ENCODE measurements at regions not wholly inside any gene's neighbourhood (a gene's known extent, or its start where the extent isn't known, plus 50 kb on each side); places are given as distances from the start of the nearest gene placed in this dataset.

DNA sequence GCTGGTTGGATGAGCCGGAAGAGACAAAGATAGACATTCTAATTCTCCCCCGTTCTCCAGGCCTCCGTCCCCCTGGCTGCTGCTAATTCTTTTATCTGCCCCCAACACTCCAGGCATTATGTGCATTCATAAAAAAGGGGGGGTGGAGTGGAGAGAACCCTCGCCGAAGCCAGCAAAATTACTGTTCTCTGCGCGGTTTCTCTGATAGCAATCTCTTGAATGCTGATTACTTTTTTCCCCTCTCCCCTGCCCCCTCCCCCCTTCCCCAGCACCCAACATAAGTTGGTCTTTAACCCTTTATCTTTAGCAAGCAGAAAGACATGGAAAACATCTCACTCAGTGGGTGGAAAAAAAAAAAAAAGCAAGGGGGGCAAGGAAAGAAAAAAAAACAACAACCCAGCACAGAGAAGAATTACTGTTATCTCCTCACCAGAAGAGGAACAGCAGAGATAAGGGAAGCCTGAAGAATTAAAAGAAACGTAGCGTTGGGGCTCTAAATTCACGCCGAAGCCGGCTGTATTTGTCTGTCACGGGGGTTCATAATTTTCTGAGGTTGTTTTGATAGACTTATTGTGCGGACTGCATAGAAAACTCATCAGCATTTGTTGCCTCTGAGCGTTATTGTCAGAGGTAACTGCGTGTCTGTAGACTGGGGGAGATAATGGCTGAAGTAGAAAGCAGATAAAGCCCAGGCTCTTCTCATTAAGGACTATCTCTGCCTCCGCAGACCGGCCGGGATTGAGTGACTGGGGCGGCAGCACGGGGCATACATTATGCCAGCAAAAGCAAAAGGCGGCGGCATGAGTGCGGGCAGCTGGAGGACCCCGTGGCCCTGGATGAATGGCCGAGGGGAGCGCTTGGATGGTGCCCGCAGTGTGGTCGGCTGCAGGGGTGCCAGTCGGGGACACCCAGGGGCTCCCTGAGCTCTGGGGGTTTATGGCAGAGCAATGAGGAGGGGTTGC lies 126.9 kb downstream of the MRM1 start:
- peak in 1 of 2 donors; percentile 24 for DNase-seq (ENCODE audit: low read depth in 2 of 2)

DNA sequence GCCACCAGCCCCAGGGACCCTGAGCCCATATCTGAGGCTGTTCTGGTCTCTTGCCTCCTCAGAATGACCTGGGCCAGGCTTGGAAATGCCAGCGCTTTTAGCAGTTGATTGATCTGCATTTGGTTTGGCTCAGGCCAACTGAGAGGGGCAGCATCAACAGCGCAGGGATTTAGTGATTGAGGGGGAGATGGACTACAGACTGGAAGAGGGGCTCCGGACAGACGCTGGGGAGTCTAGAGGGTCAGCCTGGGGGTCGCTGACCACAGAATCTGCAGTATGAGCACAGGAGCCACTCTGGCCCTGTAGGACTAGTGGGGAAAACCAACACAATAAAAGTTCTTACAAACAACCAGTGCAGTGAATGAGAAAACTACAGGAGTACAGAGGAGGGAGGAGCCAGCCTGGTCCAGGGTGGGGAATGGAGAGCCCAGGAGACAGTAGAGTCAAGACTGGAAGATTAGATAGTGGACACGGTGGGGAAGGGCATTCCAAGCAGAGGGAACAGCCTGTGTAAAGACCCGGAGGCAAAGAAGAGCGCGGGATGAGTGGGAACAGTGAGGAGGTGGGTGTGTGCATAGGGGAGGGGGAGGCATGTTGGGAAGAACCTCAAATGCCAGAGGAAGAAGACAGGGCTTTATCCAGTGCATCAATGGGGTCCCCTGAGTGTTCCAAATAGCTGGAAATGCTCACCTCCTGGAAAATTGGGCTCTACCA lies 128.9 kb downstream of the MRM1 start:
- no peak for DNase-seq (ENCODE audit: low read depth in 2 of 2)

DNA sequence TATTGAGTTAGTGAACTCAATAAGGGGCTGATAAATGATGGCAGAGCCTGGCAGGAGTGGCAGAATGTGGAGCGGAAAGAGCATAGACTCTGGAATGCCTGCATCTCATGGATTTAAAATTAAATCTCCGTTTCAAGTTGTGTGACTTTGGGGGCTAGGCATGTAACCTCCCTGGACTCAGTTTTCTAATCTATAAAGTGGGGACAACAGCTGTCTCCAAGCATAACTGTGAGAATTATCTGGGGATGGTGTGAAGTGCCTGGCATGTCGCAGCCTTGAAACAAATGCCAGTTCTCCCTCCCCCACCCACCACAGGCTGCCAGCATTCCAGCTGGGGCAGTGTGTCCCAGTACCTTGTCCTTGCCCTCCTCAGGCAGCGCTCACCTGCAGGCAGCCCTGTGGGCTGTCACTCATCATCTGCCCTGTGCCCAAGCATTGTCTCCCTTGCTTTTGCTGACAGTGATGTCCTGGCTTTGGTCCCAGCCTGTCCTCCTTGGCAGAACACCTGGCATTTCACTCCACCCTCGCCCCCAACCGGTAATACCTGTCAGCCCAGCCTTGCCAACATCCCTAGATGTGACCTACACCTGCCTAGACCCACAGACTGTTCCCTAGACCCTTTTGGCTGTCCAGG lies 129.6 kb downstream of the MRM1 start:
- DNase-seq (ENCODE audit: low read depth in 2 of 2) = no peak

DNA sequence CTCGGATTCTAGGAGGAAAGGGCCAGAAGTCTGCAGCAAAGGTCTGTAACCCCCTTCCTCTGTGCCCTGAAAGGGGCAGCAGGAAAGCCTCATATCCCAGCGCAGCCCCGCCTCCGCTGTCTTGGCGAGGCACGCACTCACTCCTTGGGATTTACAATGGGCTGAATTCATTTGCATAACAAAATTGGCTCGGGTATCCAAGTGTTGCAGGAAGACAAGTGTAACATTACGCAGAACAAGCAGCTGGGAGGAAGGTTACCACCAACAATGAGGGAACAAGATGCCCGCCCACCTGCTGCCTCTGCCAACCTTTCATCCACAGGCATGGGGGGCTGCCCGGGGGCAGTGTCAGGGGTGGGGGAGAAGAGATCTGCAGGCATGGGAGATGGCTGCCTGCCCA lies 130.4 kb downstream of the MRM1 start:
- DNase-seq (ENCODE audit: low read depth in 2 of 2) = no peak

DNA sequence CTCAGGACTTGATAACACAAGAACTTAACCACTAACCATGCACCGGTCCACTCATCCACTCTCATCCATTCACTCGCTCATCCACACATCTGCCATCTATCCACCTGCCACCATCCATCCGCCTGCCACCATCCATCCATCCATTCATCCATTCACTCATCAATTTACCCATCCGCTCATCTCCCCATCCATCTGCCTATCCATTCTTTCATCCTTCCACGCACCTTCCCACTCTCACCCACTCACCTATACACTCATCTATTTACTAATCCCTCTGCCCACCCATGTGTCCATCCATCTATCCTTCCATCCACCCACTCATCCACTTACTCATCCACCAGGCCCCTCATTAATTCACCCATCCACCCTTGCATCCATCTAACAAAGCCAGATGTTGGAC lies 131.0 kb downstream of the MRM1 start:
- no peak for DNase-seq (ENCODE audit: low read depth in 2 of 2)

DNA sequence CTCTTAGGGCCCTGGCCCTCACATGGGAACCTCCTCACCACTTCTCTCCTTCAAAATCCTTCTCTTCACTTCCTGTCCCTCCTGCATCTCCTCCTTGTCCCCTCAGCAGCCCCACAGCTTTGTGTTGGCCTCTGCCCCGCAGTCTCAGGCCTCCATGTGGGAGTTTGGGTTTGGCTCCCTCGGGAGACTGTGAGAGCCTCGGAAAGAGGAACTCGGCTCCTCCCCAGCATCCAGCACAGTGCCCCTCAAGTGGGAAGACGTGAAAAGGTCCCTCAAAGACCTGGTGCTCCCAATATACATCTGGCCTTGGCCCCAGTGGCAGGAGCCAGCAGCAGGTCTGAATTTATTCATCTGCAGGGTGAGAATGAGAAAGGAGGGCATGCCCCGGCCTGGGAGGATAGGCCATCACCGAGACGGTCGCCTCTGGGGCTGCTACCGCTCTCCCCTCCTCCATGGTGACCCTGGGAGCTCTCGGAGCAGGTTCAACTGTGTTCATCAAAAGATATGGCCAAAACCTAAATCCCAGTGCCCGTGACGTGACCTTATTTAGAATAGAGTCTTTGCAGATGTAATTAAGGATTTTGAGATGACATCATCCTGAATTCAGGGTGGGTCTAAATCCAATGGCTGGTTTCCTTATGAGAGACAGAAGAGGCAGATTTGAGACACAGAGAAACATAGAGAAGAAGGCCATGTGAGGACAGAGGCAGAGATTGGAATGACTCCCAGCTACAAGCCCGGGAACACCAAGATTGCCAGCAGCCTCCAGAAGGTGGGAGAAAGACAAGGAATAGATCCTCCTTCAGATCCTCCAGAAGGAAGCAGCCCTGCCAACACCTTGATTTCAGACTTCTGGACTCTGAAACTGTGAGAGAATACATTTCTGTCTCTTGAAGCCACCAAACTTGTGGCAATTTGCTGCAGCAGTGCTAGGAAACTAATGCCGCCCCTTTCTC lies 135.1 kb downstream of the MRM1 start:
- DNase-seq (ENCODE audit: low read depth in 2 of 2) = no peak

DNA sequence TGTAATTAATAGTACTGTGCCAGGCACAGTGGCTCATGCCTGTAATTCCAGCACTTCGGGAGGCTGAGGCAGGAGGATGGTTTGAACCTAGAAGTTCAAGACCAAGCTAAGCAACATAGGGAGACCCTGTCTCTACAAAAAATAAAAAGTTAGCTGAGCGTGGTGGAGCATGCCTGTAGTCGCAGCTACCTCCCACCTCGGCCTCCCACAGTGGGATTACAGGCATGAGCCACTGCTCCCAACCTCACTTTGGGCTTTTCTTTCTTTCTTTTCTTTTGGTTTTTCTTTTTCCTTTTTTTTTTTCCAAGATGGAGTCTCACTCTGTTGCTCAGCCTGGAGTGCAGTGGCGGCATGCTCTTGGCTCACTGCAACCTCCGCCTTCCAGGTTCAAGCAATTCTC lies 137.8 kb downstream of the MRM1 start:
- no peak for DNase-seq (ENCODE audit: low read depth in 2 of 2)

DNA sequence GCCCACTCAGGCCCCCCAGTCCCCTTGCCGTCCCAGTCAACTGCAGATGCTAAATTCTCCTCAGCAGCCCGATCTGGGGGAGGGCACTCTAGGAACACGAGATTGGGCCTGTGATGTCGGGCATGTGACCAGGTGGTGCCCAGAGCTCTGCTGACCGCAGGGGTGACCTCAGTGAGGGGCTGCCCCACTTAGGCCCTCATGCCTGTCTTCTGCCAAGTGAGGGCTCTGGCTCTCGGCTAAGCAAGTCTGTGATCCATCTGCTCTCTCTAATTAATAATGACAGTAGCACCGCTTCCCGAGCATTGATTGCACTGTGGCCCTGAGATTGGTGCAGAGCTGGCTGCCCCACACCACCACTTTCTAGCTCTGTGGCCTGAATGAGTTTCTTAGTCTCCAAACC lies 138.8 kb downstream of the MRM1 start:
- DNase-seq (ENCODE audit: low read depth in 2 of 2) = no peak

DNA sequence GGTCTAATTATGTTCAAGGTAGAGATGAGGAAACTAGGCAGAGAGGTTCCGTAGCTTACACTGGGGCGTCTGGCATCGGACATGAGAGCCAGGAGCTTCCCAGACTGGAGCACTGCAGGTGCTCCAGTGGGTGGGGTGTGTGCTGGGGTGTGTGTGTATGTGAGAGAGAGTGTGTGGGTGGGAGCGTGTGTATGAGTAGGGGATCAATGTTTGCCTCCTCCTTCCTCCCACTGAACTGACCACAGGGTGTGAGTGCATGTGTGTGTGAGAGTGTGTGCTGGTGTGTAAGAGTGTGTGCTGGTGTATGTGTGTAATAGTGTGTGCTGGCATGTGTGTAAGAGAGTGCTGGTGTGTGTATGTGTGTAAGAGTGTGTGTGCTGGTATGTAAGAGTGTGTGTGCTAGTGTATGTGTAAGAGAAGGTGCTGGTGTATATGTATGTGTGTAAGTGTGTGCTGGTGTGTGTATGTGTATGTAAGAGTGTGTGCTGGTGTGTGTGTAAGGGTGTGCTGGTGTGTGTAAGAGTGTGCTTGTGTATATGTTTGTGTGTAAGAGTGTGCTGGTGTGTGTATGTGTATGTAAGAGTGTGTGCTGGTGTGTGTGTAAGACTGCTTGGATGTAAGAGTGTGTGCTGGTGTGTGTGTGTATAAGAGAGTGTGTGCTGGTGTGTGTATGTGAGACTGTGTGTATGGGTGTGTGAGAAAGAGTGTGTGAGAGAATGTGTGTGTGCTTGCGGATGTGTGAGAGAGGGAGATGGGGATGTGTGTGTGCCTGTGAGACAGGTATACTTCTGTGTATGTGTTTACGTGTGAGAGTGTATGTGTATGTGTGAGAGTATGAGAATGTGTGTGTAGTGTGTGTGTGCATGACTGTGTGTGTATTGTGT lies 139.9 kb downstream of the MRM1 start:
- DNase-seq (ENCODE audit: low read depth in 2 of 2) = no peak

DNA sequence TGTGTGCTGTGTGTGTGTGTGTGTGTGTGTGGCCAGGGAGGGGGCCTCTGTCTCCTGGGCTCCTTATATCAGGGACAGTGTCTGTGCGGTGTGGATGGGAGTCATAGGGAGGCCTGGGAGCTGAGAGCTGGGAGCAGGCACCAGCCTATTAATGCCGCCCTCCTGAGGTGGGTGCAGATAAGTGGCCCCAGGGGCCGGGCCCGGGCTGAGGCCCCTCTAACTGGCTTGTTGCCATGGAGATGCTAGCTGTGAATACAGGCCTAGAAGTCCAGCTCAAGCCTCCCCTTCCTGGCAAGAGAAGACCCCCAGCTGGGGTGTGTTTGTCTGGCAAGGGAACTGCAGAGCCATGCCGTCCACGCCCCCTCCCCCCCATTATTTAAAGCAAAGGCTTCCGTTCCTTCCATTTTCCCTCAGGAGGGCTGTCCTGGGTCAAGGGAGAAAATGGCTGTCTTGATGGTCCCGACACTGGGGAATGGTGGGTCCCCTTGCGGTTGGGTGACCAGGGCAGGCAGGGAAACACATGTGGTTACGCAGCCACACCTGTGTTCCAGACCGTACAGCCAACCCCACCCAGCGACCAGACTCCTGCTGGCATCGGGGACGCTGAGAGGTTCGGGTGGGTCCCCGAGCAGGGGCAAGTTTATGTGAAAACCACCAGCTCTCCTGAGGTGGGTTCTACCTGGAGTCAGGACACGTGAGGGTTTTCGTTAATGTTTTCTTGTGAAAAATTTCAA lies 141.1 kb downstream of the MRM1 start:
- DNase-seq (ENCODE audit: low read depth in 2 of 2) = no peak

DNA sequence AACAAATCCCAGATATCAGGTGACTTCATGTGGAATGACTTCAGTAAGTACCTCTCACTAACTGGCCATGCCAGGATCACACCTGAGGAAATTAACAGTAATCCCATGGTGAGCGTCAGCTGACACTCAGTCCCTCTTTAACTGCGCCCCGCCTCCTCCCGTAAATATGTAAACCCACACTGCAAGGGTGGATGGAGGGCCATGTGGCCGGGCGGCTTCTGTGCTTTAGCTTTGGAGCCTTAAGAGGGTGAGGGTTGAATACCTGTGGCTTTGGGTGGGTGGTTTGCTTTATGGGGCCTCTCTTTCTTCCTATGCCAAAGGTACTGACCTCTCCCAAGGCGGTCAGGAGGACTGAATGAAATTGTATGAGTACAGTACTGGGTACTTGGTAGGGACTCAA lies 141.7 kb downstream of the MRM1 start:
- DNase-seq (ENCODE audit: low read depth in 2 of 2) = no peak

DNA sequence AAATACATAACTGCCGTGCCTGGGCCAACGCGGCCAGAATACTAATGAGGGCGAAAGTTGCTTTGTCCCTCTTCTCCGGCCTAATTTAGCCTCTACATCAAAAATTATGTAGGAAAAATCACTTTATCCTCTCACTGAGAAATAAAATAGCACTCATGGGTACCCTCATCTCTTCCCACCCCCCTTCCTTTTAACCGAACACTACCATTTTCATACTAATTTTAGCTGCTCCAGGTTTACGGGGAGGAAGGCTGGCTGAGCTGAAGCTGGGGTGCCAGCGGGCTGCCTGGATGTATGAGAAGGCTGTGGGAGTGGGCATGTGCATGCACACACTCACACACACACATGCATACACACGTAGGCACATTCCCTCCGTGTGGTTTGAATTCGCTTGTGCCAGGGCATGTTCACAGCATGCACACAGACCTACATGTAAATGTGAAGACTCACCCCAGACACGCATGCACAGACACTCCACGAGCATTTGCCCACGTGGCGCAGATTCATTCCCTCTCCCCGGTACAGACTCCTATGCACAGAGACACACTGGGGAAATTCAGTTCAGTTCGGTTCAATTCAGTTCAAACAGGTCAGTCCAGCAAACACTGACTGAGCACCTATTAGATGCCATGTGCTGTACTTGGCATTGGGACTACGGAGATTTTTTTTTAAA lies 145.1 kb downstream of the MRM1 start:
- no peak for DNase-seq (ENCODE audit: low read depth in 2 of 2)

DNA sequence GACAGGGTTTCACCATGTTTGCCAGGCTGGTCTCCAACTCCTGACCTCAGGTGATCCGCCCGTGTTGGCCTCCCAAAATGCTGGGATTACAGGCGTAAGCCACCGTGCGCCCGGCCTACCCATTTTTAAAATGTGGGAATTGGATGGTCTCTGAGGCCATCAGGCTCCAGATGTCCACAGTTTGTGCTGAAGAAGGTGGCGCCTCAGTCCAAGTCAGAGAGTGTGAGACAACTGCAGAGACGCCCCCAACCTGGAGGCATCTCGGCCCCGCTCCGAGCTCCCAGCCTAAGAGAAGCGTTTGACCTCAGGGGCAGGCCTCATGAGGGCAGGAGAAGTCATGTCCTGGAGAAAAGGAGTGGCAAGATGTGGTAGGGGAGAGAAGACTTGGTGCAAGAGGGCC lies 146.5 kb downstream of the MRM1 start:
- DNase-seq (ENCODE audit: low read depth in 2 of 2) = no peak

DNA sequence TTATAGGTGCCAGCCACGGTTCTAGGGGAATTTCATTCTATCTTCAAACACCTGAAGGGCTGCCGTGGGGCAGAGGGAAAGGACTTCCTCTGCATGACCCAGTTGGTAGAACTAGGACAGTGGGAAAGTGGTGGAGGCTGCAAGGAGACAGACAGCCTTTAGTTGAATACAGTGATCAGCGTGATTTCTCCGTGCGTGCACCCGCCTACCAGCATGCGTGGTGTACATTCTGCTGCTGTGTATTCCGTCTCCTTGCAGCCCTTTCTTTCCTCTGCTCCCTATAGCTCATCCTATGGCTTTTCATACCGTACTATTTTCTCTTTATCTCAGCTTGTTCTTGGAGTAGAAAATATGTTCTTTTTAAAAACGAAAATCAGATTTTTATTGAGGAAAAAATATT lies 146.9 kb downstream of the MRM1 start:
- DNase-seq (ENCODE audit: low read depth in 2 of 2) = no peak

DNA sequence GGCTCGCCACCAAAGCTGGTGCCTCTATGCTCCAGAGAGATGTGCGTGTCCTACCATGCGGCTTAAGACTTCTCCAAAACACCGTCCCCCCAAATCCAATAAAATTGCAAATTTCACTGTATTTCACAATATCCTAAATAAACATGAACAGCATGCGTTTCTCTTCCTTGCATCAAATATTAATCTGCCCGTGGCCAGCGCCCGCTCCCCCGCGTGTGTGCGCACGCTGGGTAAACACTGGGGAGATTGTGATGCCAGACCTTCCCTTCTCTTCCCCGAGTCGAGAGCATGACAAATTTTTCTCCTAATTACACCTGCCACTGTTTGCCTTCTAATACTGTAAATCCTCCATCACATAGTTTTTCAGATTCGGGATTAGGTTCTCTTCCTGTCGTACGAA lies 148.1 kb downstream of the MRM1 start:
- no peak for DNase-seq (ENCODE audit: low read depth in 2 of 2)

DNA sequence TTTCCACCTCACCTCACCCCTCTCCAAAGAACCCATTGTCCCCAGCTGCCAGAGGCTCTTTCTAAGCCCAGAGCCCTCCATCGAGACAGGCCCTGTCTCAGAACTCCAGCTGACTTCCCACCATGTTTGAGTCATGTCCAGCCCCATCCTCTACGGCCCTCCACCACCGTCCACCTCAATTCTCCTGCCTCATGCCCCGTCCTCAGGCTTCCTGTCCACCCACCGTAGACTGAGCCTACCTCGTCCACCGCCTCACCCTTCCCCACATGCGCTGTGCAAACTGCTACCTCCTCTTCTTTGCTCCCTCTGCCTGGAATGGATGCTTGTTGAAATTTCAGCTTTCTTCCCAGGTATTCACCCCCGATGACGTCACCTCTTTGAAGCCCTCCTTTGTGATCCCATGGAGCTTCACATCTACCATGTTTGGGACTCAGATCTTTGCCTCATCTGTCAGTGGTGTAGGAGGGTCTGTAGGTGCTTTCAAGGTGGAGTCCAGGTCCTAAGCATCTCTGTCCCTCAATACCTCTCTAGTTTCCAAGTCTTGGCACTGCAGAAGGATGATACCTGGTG lies 149.0 kb downstream of the MRM1 start:
- no peak for DNase-seq (ENCODE audit: low read depth in 2 of 2)

DNA sequence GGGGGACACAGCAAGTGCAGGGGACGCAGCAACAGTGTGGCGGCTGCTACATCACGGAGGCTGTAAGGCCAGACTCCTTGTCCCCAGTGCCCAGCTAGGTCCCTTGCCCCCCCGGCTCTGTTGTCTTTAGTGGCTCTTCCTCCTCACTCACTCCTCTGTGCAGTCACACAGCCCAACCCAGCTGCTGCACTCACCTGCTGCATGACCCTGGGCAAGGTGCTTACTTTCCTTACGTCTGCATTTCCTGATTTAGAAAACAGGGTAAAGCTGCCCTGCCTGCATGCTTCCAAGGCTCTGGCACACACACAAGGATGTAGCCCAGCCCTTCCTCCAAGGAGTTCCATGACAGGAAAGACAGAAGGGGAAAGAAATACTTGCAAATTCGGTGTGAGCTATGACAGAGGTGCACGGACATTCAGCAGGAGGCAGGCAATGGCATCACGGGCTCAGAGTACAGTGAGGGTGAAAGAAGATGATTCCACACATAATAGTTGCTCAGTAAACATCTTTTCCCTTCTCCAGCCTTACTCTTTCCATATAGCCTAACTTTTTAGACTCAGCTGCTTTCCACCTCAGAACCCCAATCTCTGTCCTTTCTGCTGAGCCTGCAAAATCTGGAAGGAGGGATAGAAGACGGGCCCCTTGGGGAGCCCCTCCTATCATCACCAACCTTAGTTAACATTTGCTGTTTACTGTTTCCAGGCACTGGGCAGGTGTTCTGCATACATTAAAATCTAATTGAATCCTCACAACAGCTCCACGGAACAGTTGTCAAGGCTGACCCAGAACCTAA lies 150.9 kb downstream of the MRM1 start:
- no peak for DNase-seq (ENCODE audit: low read depth in 2 of 2)

DNA sequence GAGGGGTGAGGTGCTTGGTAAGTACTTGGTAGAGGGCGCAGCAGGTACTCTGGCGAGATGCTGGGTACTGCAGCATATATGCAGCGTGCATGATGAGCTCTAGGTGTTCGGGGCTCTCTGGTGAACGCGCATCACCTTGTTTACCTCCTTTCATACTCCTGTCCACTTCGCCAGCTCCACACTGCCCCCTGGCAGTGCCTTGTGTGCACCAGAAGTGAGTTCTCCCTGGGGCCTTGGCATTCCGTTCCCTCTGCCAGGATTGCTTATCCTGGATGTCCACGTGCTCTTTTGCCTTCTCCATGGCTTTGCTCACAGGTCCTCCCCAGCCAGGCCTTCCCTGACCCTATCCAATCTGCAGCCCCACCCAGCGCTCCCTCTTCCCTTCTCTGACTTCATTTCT lies 154.2 kb downstream of the MRM1 start:
- peak; percentile 18 to 22 for DNase-seq (ENCODE audit: low read depth in 2 of 2)
